HL-60/S4 treated with phorbol 12-myristate 13-acetate at 8.2 ng/mL for 4 days and 3 days (cell line): ENCODE measurements at regions not wholly inside any gene's neighbourhood (a gene's known extent, or its start where the extent isn't known, plus 50 kb on each side); places are given as distances from the start of the nearest gene placed in this dataset.

Source experiments
- in situ Hi-C: fragments of 300-500 bp; cut with MboI; formaldehyde crosslinking; loops from 2 replicates; pipeline ENCODE4 v1.15.0; 2022; ENCODE audit warnings: low sequenced_read_pairs

DNA sequence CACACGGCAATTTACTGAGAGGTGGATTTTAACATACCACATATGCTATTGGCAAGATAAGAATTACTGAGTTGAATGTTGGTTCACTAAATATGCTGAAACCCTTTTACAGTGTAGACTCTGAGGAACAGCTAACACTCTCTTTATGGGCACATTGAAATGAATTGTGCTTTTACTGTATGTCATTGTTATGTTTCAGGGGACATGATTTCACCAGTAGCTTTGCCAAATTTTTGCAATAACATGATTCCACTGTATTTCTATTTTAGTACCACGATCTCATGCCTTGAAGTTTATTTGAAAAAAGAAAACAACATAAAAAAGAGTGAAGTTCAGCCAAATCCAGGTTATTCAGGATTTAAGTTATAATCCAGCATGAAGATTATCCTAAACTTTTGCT is 188.5 kb downstream of the HLX start:
- in situ Hi-C loops = no loop called here

DNA sequence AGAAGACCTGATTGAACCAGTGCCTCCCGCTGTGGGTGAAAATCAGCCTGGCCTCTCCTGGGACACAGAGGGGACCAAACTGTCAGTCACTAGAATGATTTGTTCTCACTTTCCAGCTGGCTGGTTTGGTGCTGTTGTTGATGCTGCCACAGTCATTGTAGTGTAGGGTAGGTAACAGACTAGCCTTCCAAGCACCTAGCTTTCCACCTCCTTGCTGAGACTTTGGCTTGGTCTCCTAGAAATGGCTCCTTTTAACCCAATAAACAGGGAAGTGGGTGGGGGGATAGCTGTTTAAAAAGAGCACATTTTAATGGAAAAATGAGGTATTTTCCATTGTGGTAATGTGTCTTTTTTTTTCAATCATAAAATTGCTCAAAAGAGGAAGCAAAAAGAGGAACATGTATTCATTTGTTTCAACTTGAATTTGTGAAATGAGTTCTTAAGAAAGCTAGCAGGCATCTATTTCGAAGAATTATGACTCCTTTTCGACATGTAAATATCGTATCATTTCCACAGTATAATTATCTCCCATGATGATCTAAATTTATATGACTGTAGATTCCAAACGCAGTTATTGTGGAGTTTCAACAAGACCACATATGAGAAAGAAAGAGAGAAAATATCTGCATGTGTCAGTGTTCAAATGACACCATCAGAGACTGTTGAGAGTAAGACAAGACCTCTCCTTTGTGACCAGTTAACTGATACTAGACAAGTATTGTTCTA is 190.1 kb downstream of the HLX start:
- in situ Hi-C loops = no loop called here

DNA sequence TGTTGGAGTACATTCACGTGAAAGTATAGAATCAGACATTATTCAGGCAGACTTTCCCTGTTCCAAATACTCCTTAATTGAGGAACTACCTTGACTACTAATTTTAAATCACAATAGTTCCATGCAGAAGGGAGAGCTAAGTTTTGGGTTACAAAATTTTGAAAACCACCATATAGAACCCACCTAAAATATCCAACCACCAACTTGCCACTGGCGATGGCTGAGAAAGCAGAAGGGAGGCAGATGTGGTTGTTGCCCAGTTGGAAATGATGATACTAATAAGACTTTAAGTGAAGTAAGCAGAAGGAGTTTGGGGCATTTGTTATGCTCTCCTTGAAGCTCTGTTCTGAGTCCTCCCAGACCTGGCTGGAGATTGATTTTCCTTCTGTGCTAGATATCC is 190.7 kb downstream of the HLX start:
- in situ Hi-C loops = no loop called here

DNA sequence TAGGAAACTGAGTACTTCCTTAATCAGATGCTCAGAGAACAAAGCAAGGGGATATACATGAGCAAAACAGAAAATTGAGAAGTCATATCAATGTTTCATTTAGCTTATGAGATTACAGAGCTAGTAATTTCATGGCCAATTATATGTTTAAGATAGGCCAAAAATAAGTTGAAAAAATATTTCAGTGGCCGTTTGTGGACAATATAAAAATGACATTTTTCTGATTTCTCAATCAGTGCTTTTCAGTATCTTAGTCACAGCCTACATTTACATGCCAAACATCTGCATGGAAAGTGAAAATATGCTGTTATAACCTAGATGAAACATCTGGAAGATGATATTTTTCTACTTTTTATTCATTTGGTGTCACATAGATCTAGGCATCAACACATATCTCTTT is 192.5 kb downstream of the HLX start:
- in situ Hi-C loops = no loop called here

DNA sequence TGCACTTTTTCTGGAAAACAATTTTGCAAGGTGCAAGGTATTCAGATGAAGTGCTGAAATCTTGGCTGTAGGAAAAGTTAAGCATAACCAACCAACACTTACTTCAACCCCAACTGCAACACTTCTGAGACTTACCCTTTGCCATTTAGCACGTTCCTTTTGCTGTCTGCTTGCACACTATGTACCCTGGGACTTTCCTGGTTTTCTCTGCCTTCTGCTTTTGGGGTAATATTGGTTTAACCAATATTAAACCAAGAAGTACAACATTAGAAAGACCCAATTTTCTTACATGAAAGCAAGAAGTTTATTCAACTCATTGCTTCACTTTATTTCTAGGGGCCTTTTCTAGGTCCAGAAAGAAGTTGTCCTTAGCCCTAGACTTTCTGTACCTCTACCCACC is 193.0 kb downstream of the HLX start:
- in situ Hi-C loops = no loop called here

DNA sequence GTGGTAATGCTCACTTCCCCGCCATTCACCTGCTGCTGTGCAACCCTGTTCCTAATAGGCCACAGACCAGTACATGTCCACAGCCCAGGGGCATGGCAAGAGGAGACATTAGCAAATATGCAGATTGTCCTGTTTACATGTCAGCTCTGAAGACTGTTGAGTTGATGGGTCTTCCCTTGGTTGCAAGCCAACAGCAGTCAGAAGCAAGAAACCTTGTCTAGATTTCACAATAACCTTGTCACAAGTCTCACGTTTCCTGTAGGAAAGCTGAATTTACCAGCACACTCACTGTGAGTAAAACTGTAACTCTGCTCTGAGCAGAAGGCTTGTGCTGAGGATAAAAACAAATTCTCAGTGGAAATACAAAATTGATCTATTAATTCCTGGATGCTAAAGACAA is 195.1 kb downstream of the HLX start:
- in situ Hi-C loops = no loop called here

DNA sequence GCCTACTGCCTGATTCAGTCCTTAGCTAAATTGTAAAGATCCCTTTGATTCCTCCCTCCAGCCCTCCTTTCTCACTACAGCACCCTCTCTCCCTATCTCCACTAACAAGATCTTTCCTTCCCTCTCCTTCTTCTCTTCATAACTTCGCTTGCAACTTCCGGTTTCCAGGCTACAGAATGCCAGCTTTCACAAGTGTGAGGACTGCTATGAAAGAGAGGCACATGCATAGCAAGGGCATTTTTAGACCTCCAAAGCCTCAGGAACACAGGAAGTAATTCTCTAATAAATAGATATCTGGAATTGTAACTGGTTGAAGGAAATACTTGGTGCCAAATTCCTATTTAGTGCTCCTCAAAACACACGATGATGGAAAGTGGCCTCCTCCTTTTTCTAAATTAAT is 196.7 kb downstream of the HLX start:
- in situ Hi-C loops = no loop called here

DNA sequence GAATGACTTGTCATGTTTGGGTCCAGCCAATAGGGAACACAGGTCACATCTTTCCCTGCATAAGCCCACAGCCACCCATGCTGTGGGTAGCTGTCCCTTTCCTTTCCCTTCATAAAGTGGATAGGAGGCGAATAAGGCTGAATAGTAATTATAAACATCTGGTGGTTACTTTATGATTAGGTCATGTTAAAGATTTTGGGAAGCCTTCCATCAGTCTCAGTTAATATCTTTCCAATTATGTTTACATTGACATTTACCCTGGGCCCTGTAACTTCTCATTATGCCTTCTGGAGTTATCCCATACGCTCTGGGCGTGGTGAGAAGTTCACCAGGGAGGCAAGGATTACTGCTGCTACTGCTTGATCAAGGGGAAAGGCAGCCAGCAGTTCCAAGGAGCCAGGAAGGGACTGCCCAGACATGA is 197.2 kb downstream of the HLX start:
- in situ Hi-C loops = no loop called here

DNA sequence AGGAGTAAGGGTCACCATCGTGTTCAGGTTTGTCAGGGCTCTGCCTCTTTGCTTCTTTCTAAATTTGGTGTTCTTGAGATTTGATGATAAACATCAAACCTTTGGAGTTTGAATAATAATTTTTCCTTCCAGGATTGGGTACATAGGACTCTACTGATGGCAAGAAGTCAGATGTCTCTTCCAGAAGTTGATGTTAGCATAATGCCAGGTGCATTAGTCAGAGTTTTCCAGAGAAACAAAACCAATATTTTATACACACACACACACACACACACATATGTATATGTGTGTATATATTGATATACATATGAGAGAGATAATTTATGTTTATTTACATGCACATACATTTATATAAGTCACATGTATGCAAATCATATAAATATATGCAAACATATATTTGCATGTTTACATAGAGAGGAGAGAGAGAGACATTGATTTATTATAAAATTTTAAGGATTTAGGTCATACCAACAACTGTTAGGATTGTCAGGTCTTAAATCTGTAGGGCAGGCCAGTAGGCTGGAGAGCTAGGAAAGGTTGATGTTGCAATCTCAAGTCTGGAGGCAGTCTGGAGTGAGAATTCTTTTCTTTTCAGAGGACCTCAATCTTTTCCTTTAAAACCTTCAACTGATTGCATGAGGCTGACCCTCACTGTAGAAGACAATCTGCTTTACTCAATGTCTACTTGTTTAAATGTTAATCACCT is 199.2 kb downstream of the HLX start:
- in situ Hi-C loops = no loop called here

DNA sequence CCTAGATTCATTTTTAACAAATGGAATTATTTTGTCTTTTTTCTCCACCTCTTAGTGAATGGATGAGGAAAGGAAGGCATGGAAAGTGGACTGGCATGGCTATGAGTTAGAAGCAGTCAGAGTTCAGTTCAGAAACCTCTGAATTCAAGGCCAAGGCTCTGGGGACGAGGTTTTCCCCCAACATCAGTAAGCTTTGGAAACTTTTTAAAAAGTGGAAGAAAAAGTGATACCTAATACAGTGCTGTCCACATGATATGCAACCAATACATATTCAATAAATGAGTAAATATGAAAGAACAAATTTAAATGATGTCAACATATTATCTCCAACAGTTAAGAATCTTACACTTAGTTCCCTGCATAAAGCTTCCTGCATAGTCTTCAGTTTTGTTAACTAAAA is 204.7 kb downstream of the HLX start:
- in situ Hi-C loops = no loop called here

DNA sequence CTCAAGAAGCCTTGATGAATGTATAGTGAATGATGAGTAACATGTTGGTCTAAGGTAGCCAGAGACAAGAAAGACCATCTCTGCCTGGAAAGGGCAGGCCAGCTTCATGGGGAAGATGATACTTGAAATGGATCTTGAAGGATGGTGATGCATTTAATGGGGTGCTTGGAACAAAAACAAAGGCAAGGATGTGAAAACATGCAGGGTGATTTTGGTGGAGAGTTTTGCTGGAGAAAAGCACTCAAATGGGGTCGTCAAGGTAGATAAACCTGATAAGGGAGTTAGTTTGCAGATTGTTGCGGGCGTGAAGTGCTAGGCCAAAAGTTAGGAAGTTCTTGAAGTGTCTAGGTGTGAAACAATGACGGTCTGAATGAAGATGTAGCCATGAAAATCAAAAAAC is 205.4 kb downstream of the HLX start:
- in situ Hi-C loops = no loop called here

DNA sequence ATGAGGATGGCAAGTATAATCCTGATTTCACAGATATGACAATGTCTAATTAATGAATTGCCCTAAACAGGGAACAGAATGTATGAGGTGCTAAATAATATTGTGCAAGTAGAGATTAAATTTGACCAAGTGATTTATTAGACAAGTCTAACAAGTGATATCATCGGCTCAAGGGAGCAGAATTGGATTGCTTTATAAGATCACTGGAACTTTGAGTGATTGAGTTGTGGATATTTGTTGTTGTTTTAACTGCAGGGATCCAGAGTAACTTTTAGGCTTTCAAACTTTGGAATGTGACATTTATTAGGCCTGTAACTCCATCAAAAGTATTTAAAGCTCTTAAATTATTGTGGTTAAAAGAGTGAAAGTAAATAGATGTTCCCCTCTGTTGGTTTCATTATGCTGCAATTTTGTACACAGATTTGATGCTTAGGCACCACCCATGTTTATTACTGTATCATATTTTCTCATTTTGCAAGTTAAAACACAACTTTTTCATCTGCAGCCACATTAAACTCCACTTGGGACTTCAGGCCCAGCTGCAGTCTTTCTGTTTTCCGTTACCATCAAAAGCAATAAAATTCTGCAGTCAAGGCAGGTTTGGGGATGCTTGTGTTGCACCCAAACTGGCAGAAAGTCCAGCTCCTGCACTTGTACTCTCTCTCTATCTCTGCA is 206.6 kb downstream of the HLX start:
- in situ Hi-C loops = no loop called here

DNA sequence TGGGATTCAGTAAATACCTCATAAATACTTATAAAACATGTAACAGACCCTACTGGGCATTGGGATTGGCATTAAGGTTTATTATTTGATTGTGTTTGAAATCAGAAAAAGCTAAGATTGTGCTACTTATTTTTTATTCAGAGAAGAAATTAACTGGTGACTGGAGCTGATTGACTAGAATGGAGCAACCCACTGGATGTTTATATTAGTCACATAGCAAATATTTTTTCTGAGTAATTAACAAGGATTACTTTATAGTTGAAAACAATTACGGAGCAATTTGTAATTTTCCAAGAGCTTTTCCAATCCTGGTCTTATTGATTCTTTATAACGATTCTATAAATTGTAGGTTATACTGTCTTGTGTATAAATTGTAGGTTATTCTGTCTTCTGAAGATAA is 208.7 kb downstream of the HLX start:
- in situ Hi-C loops = no loop called here

DNA sequence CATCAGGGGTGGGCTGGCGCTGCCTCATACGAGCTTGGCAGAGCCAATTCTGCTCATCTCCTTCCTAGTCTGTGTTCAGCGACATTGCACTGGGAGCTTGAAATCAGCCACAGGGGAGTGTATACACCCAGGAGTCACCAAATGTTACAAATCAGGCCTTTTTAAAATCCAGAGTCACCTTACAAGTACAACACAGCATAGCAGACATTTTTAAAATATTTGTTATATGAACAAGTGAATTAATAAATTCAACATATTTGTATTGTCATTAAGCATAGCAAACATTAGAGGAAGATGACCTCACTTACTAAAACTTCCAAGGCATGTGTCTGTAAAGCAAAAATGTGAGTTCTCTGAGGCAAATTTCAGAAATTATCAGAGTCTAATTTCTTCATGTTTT is 210.0 kb downstream of the HLX start:
- in situ Hi-C loops = no loop called here

DNA sequence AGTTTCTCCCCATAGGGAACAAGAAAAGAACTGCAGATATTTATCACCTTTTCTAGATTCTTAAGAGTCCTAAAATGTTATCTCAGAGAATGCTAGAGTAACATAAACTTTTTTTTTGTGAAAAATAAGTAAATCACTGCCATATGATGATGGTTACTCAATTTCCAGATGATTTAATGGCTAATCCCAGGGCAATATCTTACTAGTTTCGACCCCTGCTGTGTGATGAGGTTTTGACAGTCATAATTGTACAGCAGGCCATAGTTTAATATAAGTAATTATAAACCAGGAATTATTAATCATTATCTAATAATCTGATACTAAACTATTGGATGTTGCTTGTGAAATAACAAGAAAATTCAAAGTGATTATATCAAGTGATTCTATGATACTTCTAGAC is 210.6 kb downstream of the HLX start:
- in situ Hi-C loops = no loop called here

DNA sequence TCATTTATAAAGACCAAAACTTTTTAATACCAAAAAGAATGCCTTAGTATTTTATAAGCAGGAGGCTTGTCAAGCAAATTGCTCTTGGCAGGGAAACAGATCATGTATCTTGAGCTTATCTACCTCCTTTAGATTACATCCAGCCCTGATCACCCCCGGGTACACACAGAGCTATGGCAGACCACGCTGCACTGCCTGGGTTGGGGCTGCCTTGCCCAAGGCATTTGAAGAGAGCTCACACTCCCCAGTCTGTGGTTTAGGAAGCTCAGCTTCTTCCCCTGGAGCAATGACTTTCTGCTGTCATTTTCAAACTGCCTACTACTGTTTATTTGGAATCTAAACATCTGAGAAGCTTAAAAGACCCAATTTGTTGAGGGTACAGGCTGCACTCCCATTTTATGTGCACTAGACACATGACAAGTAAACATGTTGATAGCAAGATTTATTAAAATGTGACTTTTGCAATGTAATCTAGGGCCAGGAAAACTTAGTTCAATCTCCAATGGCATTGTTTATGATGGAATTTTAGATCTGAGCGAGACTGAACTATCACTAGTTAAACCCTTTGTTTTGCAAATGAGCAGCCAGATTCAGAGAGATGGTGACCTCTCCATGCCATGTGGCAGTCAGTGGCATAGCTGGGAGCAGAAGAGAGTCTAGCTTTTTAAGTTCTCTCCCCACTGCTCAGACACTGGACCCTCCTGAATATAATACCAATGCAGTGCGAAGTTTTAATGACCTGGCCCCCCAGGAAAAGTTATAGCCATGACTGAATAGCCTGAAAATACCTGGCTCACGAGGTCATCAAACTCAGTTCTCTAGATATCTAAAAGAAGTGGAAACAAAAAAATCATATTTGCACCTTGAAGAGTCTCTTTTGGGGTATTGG is 214.9 kb downstream of the HLX start:
- in situ Hi-C loops = no loop called here

DNA sequence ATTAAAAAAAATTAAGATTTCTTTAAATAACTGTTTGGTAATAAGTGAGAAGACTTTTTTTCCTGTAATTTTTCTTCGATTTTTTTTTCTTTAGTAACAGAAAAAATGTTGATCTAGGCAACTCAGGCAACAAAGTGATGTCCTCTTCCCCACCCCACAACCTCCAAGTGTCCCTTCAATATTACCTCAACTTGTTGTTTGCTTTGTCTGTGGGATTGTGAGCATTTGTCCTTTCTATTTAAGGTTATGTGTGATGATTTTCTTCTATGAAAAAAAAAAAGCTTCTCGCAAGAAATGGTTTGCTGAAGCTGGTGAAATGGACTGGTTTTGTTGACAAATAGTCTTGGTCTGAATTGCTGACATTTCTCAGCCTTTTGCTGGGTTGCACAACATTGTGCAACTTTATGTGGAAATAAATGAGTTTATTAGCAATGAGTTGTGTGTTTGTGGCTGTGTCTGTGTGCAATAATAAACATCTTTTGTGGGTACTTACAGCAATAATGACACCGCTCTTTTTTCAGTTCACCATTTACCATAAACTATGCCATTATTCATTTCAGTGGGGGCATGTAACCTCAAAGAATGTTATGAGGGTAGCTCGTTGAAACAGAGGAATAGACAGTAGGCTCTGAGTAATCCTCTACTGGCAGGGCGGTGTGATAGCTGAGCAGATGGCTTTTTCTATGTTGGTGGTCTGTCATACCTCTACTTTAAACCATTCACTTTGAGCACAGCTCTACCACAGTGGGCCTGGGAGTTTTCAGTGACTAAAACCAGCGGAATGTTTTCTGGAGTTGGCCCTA is 218.4 kb downstream of the HLX start:
- in situ Hi-C loops = no loop called here

DNA sequence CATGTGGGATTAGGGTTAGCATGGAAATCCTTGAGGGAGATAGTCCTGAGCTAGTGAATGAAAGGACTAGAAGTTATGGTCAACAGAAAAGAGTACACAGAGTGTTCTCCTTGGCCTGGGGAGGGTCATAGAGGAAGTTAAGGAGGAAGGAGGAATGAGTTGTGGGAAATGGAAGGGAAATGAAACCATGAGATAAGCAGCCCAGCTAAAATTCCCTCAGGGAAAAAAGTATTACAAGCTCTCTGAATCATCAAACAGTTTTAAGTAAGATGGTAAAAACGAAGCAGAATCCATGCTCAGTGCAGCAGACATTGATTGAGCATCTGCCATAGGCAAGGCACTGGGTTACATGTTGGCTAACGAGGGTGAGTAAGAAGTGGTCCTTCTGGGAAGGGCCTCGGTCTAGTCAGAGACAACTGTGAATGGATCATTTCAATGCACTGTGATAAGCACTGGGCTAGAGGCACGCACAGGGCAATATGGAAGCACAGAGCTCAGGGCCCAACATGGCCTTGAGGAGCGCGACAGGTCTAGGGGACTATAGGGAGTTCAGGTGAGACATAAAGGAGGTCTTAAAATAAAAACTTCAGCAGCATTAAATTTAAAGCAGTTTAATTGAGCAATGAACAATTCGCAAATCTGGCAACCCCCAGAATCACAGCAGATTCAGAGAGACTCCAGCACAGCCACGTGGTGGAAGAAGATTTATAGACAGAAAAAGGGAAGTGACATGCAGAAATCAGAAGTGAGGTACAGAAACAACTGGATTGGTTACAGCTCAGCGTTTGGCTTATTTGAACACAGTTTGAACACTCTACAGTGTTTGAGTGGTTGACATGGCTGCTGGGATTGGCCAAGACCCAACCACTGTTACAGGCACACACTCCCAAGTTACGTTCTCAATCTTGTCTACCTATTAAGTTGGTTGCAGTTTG is 219.5 kb downstream of the HLX start:
- in situ Hi-C loops = no loop called here
